Pons (tissue), 1 donor: ENCODE measurements at regions not wholly inside any gene's neighbourhood (a gene's known extent, or its start where the extent isn't known, plus 50 kb on each side); places are given as distances from the start of the nearest gene placed in this dataset.
"Not testable (repeated sequence)": the region's sequence is repeated elsewhere in the genome, so short reads cannot be mapped to it uniquely, and the experiment has no call there.

ENCODE experiments used
- DNase-seq: peaks from one replicate; pipeline ENCODE4 v3.0.0-alpha.2; 2016; ENCODE audit warnings: low spot score

DNA sequence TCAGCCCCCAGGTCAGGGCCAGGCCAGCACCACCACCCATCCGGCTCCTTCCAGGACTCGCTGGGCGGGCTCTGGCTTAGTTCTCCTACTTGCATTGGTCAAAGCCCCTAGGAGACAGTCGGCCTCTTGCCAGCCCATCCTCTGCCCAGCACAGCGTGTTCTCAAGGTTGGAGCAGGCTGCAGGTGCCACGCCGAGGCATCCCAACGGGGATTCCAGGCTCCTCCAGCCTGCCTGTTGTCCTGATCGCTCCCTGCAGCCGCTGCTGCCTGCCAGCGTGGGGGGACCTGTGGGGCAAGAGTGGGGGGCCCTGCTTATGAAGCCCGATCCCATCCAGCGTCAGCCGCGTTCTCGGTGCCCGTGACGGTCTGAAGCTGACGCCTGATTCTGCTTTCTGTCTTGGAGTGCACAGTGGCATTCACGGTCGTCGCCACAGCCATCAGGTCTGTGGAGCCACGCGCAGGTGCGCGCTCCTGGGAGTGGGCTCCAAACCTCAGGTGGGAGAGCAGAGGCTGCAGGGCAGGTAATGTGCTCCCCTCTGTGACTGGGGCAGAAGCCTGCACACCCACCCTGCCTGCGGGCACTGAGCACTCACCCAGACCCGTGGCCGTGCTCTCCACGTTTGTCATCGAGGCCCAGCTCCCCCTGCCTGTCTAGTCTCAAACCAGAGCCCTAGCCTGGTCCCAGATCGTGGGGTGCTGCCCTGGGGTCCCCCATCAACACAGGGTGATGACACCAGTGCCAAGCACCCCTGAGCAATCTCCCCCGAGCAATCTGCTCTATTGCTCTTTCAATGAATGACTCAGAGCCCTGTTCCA lies 991.6 kb downstream of the BRD1 start:
- DNase-seq: no peak

DNA sequence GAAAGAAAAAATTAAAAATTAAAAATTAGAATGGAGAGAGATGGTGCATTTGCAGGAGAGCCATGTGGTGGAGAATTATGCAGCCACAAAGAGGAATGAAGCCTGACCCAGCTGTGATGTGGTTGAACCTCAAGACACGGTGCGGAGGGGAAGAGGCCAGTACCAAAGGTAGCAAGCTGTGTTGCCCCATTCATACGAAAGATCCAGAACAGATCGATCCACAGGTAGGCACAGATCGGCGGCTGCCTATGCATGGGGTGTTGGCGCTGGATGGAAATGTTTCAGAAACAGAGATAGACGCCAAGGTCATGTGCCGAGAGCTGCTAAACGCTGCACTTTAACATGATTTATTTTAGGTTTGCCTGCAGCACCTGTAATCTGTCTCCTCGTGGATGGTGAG lies 992.3 kb downstream of the BRD1 start:
- DNase-seq: no peak

DNA sequence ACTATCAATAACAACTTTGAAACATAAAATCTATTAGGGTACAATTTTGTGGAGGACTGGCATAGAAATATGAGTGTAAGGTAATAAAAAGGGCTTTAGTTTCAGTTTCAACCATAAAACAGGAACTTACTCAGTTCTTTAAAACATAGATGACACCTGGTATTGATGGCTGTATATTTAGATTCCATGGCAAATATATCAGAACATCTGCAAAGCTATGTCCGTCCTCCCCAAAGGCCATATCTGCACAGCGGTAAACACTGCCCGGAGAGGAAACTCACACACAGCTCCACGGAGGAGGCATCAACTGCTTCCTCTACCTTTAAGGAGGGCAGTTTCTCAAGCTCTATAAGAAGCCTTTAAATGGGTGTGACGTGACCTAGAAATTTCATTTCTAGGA lies 993.3 kb downstream of the BRD1 start:
- DNase-seq: no peak

DNA sequence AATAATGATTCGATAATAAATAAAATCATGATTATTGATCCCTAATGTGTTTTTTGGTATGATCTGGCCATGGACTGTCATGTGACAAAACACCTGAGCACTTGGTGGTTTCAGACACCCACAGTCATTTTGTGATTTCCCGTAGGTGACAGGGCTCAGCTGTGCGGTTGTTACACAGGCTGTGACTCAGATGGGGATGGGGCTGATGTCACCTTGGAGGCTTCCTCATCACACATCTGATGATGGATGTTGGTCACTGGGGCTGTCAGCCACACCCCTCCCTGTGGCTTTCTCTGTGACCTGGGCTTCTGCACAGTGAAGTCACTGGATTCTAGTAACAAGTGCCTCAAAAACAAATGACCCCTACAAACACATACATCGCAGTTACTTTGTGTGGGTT lies 995.1 kb downstream of the BRD1 start:
- no peak for DNase-seq

DNA sequence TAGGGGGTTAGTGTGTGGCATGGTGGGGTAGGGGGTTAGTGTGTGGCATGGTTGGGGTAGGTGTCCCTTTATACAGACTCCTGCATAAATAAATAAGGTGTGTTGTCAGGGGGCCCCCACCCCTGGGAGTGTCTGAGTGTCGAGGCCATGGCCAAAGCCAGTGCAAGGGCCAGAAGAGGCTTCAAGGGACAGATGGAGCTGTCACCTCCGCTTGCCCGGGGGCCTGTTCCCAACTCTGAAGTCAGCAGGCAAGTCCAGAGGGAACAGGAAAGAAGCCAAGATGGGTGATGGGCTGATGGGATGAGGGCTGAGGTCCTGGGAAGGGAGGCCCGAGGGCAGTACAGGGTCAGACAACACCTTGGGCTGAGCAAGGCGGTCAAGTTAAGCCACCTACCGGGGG lies 997.8 kb downstream of the BRD1 start:
- no peak for DNase-seq

DNA sequence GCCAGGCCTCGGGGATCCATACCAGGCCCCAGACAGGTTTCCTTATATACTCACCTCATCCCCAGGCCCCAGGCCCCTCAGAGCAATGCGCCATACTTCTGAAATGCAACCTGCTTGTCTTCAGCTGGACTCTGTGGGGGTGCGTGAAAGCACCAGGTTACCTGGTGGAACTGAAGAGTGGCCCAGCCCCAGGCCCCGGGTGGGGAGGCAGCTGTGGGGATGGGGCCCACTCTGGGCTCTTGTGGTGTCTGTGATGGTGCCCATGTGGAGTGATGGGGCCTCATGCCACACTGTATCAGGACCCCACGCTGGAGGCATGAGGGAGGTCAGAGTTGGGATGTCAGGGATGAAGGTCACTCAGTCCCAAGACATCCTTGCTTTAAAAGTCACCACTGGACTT lies 999.0 kb downstream of the BRD1 start:
- no peak for DNase-seq

DNA sequence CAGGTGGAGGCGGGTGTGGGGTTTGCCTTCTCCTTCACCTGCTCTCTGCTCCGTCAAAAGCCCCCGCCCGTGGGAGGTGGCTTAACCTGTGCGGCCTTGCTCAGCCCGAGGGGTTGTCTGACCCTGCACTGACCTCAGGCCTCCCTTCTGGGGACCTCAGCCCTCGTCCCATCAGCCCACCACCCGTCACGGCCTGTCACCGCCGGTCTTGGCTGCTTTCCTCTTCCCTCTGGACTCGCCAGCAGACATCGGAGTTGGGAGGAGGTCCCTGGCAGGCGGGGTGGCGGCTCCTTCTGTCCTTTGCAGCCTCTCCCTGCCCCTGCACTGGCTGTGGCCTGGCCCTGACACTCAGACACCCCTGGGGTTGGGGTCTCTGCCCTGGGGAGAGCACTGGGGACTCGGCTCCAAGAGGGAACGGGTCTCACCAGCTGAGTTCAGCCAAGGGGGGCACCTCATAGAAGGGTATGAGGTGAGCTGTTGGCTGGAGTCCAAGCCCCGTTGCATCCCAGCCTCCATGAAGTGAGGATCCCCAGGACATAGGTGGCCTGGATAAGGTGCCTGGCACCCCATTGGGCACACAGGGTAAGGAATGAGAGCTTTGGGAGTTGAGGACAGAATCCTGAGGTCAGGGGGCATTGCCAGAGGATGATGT lies 999.6 kb downstream of the BRD1 start:
- no peak for DNase-seq

DNA sequence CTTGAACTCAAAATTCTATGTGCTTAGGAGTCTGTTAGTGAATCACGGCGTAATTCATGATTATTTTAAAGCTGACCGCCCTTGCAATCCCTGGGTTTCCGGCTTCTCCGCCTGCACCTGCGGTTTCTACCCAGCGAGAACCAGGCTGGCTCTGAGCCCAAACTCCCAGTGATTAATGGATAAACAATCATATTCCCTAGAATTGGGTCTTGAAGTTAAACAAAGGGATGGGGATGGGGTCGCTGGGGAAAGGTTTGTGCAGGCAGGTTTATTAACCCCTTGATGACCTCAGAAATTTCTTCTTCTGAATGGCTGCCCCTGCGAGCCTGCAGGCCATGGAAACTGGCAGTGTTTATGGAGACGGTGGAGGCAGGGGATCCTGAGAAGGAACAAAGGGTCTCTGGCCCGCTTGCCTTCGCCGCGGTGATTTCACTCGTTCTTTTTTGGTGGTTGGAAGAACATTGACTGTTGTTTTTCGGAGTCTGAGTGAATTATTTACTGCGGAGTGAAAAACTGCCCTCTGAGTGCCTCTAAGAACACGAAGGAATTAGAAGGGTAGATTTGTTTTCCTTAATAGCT lies 1000.3 kb downstream of the BRD1 start:
- no peak for DNase-seq

DNA sequence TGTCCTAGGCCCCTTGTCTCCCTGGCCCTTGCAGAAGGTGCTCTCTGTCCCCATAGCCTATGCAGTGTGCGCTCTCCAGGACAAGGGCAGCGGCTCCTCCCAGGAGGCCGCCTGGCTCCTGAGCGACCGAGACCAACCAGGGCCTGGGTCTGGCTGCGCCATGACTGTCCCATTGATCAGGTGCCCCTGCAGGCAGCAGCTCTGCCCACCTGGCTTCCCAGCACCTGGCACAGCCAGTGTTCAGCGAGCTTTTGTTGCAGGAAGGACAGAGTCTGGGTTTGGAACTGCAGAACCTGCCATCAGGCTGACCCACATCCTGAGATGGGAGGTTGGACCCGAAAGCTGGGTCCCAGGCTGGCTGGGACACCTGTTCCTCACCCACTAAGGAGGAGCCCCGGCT lies 1001.1 kb downstream of the BRD1 start:
- no peak for DNase-seq

DNA sequence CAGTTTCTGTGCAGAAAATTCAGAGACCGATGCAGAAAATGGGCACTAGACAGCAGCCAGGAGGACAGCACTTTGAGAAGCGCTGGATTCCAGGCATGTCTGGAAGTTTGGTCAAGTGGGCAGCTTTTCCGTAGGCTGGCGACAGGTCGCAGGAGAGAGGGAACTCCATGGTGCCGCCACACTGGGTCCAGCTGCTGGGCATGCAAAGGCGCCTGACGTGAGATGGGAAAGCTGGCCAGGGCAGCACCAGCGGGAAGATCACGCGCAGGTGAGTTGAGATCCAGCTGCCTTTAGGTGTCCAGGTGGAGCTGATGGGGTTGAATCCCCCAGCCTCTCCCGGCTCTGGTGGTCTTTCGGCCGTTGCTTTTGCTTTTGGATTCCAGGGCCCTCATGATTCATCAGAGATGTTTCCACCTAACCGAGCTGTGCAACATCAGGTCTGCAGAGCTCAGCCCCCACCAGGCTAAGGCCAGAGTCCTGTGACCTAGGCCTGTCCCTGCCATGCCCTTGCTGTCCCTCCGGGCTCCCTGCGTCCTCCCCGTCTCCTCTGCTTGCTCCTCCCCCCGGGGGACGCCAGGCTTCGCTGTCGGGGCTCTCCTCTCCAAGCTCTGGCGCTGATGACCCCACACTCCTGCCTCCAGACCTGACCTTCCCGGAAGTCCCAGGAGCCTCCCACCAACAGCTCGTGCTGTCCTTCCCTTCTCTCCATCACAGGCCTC lies 1001.7 kb downstream of the BRD1 start:
- DNase-seq: no peak

DNA sequence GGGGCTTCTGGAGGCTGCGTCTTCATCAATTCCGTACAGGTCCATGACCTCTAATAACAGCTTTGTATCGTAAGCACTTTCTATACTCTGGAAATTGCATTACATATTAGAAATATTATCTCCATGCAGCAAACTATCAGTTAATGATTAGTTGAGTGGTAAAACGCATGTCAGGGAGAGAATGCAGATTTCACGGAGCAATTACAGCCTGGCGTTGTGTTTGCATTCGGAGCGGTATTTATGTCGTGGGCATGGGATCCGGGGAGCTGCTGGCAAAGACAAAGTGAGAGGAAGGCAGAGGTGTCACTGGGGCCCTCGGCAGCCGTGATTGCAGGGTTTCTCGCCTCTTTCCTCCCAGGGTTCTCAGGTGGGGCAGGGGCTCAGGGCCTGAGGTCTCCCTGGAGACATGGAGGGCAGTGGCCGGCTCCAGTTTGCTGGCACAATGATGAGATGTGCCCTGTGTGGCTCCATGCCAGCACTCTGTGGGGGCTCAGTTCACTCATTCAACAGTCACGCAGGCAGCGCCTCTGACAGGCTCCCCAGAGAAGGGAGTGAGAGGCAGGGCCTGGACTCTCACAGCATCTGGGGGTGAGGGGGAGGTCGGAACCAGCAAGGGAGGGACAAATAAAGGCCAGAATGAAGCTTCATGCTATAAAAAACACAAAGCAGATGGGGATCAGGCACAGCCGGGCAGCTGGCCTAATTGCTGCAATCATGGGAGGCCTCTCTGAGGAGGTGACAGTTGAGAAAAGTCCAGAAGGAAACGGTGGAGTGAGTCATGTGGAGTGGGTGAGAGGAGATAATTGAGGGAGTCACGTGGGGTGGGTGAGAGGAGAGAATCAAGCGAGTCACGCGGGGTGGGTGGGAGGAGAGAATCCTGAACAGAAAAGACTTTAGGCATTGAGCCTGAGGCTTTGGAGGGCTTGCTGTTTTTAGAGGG lies 1002.7 kb downstream of the BRD1 start:
- no peak for DNase-seq

DNA sequence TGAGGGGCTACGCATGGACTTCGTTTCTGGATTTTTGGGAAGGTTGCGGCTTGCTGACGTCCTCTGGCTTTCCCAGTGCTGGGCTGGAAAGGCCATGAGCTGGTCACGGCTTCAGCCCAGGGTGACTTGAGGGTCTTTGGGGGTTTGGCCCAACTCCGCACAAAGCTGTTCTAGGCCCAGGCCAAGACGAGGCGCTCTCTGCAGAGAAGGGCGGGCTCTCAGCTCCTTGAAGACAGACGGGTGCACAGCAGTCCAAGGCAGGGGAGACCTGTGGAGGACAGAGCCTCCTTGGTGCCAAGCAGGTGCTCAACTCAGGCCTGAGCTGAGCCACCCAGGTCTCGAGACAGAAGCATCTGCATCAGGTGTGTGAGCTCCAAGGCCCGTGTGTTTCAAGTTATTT lies 1003.7 kb downstream of the BRD1 start:
- no peak for DNase-seq

DNA sequence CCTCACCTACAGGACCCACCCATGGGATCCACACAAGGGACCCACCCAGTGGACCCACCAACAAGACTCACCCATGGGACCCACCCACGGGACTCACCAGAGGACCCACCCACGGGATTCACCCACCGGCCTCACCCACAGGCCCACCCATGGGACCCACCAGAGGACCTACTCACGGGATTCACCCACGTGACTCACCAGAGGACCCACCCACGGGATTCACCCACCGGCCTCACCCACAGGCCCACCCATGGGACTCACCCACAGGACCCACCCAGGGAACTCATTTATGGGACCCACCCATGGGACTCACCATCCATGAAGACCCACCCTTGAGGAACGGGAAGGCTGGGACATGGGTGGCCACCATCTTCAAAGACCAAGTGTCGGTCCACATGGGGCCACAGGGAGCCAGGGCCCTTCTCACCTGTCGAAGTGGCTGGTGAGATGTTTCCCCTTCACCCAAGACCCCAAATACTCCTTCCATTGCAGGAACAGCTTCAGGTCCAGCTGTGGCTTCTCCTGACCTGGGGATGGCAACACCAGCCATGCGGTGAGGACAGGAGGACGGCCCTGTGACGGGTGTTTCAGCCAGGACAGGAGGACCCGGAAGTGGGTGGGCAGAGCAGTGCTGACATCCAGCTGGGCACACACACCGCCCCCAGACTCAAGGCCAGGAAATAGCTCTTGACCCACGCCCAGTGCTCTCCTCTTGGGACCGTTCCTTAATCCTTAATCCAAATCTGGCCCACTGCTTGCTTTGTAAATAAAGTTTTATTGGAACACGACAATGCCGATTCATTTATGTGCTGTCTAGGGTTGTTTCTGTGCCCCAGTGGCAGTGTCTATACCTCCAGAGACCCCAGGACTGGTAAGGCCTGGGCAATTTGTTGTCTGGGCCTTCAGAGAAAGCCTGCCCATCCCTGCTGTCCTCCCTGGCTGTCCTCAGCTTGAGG lies 1005.1 kb downstream of the BRD1 start:
- no peak for DNase-seq

DNA sequence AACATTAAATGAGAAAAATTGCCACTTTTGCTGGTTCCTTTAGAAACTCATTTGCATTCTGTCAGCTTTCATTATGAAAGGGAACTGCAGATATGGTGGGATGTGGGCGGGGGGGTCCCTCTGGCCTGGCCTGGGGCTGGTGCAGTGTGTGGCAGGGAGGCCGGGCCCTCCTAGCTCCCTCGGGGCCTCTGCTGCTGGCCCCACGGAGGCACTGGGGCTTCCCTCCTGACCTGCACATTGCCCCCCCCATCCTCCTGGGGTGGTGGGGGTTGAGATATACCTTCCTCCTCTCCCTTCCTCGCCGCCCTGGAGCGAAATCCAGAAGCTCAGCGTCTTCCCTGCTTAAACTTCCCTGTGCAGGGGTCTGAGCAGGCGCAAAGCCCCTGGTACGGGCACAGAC lies 1005.9 kb downstream of the BRD1 start:
- no peak for DNase-seq

DNA sequence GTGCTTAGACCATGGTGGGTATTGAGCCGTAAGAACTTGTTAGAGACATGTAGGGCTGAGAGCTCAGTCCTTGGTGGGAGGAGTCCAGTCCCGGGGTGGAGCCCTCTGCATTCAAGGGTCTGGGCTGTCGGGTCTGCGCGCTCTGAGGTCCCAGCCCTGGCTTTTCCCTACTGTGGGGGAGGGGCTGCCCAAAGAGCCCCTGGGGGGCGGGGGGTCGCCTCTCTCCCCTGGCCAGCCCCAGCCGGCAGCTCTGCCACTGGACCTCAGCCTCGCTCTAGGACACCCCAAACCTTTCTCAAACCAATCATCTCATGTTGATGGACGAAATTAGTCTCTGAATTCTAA lies 1006.4 kb downstream of the BRD1 start:
- DNase-seq: no peak

DNA sequence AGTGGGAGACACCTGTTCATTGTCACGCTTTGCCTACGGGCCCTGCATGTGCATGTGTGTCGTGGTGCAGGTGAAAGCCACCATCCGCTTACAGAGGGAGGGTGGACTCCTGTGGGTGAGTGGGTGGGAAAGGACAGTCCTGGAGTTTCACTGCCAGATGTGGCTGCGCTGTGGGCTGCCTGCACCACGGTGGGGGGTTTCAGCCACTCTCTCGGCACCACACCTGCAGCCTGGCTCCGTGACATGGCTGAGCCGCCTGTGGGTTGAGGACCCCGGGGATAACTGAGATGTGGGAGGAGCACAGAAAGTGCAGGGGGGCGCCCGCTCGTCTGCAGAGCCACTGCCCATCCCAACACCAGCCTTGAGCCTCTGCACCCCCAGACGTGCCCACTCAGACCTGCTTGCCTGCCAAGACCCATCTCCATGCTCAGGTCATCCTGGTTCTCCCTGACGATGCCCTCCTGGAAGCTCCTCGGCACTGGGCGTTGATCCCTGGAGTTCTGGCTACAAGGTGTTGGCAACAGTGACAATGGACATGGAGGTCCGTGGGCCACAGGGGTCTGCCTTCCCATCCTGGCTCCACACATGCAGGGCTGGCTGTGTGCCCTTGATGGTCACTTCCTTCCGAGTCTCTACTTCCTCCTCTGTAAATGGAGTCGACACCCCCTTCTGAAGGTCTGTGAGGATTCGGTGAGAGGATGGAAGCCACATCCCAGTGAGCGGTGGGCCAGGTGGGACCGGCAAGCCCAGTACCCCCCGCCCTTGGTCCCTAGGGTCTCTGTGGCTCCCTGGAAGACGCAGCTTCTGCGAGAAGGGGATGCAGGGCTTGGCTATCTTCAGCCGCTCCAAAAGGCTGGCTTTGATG lies 1007.0 kb downstream of the BRD1 start:
- no peak for DNase-seq

DNA sequence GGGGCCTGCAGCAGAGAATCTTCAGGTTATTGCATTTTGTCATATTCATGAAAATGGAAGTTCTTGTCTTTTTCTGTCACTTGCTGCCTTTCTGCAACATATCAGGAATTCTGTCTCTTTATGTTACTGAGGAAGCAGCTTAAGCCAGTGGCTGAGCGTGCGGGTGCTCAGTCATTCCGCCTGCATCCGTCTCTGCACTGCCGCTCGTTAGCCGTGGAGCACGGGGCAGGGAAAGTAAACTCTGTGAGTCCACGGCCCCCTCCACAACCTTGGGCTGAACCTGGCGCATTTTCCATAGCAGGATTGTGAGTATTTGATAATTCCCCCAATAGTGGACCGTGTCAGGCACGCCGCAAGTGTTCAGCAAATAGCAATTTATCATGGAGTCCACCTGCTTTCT lies 1007.7 kb downstream of the BRD1 start:
- no peak for DNase-seq

DNA sequence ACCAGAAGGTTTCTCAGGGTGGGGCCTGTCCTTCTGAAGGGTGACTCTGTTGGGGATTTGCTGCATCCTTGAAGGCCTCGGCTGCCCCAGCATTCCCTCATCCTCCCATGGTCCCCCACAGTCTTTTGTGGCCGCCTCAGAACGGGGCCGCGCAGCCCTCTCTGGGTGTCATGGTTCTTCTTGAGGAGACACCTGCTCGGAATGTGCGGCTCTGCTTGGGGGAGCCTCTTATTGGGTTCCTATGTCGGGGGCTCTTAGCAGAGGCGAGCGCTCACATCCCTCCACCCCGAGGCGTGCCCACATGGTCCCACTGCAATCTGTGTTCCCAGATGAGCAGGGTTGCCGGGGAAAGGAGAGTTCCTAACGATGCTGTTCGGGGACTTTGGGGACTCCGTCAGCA lies 1008.4 kb downstream of the BRD1 start:
- DNase-seq: no peak

DNA sequence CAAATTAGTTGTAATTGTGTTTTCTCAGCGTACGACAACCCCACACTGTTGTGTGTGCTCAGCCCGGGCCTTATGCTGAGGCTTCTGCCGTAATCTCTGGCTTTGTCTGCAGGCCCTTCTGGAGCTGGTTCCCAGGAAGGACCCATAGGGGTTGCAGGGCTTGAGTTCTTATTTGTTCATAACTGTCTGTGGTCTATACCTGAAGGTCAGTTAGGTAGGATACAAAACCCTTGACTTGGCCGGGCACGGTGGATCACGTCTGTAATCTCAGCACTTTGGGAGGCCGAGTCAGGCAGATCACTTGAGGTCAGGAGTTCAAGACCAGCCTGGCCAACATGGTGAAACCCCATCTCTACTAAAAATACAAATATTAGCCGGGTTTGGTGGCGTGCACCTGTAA lies 1010.2 kb downstream of the BRD1 start:
- not testable (repeated sequence) for DNase-seq

DNA sequence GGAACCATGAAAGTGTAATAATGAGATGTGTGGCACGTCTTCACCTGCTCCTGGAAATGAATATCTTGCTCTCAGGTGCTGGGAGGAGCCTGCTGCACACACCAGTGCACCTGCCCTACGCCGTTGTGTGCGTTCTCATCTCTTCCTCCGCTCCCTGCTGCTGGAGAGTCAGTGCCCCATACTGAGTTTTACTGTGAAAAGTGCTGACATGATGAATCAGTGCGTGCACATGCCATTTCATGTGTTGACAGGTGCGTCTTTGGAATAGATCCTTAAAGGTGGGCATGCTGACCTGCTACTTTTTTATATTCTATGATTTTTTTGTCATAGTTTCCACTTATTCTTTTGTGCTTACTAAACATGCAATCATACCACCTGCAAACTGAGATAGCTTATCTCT lies 1015.8 kb downstream of the BRD1 start:
- no peak for DNase-seq
